ENCODE measurements at regions not wholly inside any gene's neighbourhood (a gene's known extent, or its start where the extent isn't known, plus 50 kb on each side); places are given as distances from the start of the nearest gene placed in this dataset.

- DNase-seq: no peak
These were observed 362.8 kb upstream of the HS6ST1 start for GRCh38 chr2:128681507-128681906.

GRCh38 chr2:128682266-128682665 is 363.6 kb upstream of the HS6ST1 start:
- DNase-seq: no peak

DNA sequence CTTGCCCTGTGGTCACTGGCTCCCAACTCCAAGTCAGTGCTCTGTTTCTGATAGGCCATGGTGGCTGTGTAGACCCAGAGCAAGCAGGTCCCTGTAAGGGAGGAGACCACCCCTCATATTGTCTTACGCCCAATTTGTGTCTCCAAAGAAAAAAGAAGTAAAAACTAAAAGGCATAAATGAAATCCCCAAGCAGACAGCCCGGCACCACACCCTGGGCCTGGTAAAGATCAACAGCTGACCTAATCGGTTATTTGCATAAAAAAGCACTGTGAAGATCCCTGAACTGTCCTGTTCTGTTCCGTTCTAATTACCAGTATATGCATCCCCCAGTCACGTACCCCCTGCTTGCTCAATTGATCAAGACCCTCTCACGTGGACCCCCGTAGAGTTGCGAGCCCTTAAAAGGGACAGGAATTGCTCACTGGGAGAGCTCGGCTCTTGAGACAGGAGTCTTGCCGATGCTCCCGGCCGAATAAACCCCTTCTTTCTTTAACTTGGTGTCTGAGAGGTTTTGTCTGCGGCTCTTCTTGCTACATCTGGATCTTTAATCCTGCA is 364.1 kb upstream of the HS6ST1 start:
- DNase-seq: no peak

DNA sequence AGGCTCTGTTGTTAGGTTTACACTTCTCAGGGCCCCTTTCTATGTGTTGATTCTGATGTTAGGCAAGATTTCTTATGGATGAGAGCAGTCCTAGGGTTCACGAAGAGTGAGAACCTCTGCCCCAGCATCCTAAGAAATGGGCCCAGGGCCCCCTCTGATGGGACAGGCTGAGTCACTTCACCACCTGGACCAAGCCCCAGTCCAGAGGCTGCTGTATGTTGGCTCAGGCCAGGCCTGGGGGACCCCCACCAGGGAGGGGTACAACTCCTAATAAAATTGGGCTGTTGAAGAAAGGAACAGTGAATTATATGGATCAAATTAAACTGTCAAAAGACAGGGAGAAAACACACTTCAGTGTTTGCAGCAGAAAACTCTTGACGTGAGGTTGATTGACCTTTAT is 365.9 kb upstream of the HS6ST1 start:
- no peak for DNase-seq

- peak in 1 of 2 experiments; percentile 3 for DNase-seq
These were observed 367.3 kb upstream of the HS6ST1 start for GRCh38 chr2:128685841-128686496.

DNA sequence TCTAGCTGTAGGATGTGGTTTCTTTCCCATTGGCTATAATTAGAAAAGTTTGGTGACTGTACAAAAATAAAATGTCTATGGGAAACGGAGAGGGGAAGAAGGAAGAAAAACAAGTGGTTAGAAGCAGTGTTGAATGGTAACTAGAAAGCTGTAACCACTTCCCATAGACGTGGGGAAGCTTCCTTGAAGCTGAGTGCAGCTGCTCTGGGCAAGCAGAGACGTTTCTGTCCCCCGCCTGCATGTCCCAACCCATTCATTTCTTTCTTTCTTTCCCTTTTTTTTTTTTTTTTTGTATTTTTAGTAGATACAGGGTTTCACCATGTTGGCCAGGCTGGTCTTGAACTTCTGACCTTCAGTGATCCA is 367.8 kb upstream of the HS6ST1 start:
- DNase-seq: peak; percentile 60 to 76

DNA sequence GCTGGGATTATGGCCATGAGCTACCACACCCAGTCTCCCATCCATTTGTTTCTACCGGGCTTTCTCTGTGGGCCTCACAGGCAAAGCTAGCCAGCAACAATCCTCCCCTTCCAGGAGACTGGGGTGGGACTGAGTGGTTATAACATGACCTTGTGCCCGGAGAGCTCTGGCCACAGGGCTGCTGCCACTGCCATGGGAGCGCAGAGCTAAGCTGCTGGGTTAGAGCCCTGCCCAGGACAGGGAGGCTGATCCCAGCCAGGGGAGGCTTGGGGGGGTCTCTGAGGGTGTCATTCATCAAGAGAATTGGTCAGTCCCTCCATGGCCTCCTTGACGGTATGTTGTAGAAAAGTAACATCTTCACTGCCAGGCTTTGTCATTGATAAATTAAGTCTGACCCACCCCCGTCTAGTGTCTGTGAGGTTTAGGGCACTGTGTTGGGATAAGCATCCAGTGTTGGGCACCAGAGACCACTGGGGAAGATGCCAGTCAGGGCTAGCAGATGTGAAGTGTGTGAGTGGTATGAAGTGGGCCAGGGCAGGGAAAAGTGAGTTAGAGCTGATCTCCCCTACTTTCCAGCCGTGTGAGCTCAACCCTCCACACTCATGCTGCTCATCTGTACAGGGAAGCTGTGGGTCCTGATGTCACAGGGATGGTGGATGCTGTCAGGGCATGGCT is 368.4 kb upstream of the HS6ST1 start:
- DNase-seq: no peak

- DNase-seq: no peak
These were observed 368.9 kb upstream of the HS6ST1 start for GRCh38 chr2:128687565-128687964.

DNA sequence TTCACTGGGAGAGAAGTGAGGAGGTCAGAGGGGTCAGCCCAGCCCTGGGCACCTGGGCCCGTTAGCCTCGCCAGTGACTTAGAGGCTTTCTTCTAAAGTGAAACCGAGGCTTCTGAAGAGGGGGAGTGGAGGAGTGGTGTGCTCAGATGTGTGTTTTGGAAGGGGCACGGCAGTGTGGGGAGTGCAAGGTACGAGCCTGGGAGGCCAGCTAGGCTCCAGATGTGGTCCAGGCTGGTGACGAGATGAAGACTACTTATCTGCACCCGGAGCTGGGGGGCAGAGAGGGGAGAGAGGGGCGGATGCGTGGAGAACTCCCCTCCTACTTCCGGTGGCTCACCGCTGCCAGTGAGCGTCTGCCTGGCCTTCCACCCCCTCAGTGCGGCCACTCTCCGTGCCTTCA is 371.3 kb upstream of the HS6ST1 start:
- DNase-seq: no peak

- DNase-seq: no peak
These were observed 371.8 kb upstream of the HS6ST1 start for GRCh38 chr2:128690431-128690830.

DNA sequence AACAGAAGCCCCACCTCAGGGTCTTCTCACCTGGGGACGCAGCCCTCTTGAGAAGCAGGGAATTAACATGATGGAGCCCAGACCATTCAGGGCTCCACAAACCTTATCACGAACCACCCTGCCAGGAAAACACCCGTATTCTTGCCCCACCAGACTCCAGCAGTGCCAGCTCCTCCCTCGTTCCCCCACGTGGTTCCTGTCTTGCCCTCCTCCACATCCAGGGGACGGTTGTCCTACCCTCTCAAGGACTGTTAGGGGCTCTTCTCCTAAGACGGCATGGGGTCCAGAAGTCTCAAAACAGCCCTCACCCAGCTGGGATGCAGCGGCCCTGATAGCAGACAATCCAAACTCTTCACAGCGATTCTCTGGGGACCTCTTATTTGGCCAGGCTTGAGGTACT is 372.2 kb upstream of the HS6ST1 start:
- no peak for DNase-seq

GRCh38 chr2:128691526-128691925 is 372.9 kb upstream of the HS6ST1 start:
- no peak for DNase-seq

DNA sequence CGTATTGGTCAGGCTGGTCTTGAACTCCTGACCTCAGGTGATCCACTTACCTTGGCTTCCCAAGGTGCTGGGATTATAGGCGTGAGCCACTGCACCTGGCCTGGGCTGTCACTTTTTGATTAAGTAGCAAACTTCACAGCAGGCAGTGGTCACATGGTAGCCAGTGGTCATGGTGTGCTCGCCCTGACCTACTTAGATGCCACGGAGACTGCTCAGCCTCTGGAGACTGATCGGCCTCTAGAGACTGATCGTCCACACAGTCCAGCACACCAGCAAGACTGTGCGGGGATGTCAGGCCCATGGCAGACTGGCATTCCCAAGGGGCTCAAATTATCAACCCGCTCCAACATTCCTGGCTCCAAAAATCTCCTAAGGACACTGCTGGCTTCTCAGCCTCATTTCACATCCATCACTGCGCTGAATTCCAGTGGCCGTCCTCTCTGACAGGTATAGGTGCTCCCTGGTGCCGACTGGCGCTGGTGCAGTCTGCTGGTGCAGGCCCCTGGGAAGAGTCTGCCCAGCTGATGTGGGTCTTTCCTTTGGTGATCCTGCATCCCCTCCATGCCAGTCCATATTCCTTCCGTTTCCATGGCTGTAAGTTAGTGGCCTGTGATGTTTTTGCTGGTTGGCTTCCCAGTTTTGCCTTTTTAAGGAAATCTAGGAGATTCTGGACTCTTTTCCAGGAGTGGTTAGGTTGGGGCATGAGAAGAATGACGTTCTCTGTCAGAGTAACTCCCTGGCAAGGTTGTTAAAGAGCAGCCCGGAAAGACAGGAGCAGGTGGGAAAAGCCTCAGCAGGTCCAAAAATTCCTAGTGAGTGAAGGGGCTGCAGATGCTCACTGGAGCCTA is 374.5 kb upstream of the HS6ST1 start:
- no peak for DNase-seq

DNA sequence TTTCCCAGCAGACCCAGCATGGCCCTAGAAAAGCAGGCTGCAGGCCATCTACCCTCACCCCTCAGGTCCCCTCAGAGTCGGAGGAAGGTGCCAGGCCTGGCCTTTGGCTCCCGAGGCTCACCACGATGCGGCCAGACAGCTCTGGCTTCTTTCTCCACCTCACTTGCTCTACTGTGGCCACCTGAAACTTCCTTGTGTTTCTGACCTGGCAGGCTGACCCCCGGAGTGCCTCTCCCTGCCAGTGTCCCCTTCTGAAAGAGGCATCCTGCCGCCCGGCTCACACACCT is 375.0 kb upstream of the HS6ST1 start:
- no peak for DNase-seq

DNA sequence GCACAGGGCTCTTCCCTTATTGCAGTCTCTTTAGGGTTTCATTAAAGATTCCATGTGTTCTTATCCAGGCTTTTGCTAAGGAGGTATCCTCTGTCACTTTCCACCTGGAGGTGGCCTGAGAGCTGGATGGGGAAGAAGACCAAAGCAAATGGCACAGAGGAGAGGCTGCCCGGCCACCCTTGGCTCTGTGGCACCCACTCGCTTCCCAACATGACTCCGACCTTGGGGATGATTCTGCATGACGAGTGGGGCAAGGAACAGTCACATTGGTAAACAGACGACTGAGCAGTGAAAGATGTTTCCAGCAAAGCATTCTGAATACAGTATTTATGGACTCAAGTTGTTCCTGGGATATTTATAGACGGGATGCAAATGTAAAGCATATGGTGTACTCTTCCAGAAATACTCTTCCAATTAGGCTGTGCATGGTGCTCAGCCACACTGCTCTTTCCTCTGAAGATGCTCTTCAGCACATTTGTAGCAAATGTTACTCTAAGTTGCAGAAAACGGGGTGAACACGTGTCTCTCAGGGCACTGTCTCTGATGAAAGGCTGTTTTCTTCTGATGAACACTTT is 377.1 kb upstream of the HS6ST1 start:
- DNase-seq: no peak

- DNase-seq: no peak
These were observed 377.8 kb upstream of the HS6ST1 start for GRCh38 chr2:128696421-128696820.

DNA sequence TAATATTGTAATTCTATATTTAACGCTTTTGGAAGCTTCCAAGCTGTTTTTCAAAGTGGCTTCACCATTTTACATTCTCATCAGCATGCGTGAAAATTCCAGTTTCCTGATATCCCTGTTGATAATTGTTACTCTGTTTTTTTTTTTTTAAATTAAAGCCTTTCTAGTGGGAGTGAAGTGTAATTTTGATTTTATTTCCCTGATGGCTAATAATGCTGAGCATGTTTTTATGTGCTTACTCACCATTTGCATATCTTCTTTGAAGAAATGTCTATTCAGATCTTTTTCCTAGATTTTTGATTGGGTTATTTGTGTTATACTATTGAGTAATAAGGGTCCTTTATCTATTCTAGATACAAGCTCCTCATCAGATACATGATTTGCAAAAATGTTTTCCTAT is 382.8 kb upstream of the HS6ST1 start:
- no peak for DNase-seq

GRCh38 chr2:128702616-128703015 is 383.9 kb upstream of the HS6ST1 start:
- DNase-seq: no peak

- DNase-seq: no peak
These were observed 389.6 kb upstream of the HS6ST1 start for GRCh38 chr2:128708106-128708816.

DNA sequence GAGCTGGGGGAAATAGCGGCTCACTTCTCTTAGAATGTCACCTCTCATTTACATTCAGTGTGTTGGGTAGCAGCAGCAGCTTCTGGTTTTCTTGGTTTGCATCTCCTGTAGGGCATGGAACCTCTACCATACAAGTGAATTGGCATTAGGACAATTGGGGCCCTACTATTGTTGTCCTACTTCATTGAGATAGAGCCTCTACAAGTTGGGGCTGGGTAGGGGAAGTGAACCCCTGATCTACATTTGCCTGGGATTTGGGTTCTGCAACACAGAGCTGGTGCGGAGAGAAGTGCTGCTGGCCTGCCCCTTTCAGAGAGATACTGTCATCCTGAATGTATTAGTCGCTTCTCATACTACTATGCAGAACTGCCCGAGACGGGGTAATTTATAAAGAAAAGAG is 391.6 kb upstream of the HS6ST1 start:
- no peak for DNase-seq

DNA sequence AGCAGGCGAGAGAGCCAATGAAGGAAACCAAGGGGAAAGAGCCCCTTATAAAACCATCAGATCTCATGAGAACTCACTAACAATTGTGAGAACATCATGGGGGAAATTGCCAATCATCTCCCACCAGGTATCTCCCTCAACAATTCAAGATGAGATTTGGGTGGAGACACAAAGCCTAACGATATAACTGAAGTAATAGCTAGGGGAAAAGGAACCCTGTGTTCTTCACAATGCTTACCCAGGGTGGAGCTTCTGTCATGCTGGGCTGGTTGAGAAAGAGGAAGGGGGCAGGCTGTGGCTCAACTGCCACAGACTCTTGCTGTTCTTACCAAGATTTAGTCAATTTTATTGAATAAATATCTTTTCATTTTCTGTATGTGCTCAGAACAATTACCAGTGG is 392.1 kb upstream of the HS6ST1 start:
- peak; percentile 76 to 77 for DNase-seq

- peak; percentile 25 to 43 for DNase-seq
These were observed 395.6 kb upstream of the HS6ST1 start for GRCh38 chr2:128714285-128714684.

GRCh38 chr2:128714851-128715312 is 396.2 kb upstream of the HS6ST1 start:
- peak in 1 of 2 experiments; percentile 2 for DNase-seq

Data from AML-193 (cell line).